Uterus (tissue), 2 donors: ENCODE measurements at regions not wholly inside any gene's neighbourhood (a gene's known extent, or its start where the extent isn't known, plus 50 kb on each side); places are given as distances from the start of the nearest gene placed in this dataset.

Experiments used
- POLR2A ChIP-seq, 2 donors: fragments of 450-650 bp; IDR thresholded peaks; one replicate each; pipeline ENCODE4 v1.6.1; 2016; ENCODE audit warnings: antibody characterized with exemption in 2 of 2, mild to moderate bottlenecking in 1 of 2, moderate library complexity in 1 of 2
- TF ChIP-seq, protein P1 (sequence below), 4 experiments: fragments of 200-600 bp in 2 of 4; fragments of 450-650 bp in 2 of 4; sonication (generic) in 2 of 4; IDR thresholded peaks; one replicate each; pipeline ENCODE4 v1.5.1; 2016 to 2019; ENCODE audit warnings: antibody characterized with exemption in 4 of 4, mild to moderate bottlenecking in 2 of 4, moderate library complexity in 1 of 4

DNA sequence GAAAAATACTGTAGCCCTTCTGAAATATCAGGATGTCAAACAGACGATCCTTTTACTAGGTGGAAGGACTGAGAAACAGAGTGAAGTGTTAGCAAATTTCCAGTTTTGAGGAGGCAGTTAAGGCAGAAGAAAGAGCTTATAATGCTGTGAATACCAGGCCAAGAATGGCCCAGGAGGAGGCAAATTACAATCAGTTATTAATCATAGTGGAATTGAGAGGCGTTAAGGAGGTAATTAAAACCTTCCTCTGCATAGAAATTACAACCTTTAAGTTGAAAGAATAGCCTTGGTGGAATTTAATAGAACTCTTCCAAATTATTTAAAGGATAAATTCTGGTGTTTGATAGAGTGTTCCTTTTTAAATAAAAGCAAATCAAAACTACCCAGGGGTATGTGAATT, 590.9 kb upstream of the SEL1L start:
- TF ChIP-seq, protein P1, sequence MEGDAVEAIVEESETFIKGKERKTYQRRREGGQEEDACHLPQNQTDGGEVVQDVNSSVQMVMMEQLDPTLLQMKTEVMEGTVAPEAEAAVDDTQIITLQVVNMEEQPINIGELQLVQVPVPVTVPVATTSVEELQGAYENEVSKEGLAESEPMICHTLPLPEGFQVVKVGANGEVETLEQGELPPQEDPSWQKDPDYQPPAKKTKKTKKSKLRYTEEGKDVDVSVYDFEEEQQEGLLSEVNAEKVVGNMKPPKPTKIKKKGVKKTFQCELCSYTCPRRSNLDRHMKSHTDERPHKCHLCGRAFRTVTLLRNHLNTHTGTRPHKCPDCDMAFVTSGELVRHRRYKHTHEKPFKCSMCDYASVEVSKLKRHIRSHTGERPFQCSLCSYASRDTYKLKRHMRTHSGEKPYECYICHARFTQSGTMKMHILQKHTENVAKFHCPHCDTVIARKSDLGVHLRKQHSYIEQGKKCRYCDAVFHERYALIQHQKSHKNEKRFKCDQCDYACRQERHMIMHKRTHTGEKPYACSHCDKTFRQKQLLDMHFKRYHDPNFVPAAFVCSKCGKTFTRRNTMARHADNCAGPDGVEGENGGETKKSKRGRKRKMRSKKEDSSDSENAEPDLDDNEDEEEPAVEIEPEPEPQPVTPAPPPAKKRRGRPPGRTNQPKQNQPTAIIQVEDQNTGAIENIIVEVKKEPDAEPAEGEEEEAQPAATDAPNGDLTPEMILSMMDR (IDR thresholded peaks at IDR 0.05), result no peak
- no peak for TF ChIP-seq POLR2A (IDR thresholded peaks at IDR 0.05)
